ENCODE measurements at regions not wholly inside any gene's neighbourhood (a gene's known extent, or its start where the extent isn't known, plus 50 kb on each side); places are given as distances from the start of the nearest gene placed in this dataset.

DNA sequence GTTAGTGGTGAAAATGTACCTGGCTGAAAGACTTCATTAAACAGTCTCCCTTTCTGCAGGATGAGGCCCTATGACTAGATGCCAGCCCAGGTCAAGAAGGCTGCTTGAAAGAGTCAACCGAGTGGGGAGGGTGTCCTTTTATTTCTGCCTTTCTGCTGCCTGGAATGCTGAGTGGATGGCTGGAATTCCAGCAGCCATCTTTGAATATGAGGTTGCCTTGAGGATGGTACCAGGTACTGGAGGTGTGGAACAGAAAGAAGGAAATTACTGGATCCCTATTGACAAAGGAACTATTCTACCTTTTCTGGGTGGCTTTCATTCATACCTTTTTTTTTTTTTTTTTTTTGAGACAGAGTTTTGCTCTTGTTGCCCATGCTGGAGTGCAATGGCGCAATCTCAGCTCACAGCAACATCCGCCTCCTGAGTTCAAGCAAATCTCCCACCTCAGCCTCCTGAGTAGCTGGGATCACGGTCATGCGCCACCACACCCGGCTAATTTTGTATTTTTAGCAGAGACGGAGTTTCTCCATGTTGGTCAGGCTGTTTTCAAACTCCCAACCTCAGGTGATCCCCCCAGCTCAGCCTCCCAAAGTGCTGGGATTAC, 89.5 kb upstream of the SLC22A11 start:
- Histone ChIP-seq H3K36me3 (ENCODE audit: insufficient read depth, low read length) (no peaks in the 10 kb centered on the region), H3K4me3 (ENCODE audit: low read length) (no peak overlapping the region), H3K4me1 (ENCODE audit: insufficient read depth, low read length) (peaks cover 4% of the 10 kb centered on the region), H3K27ac (ENCODE audit: low read depth, low read length) (no peak overlapping the region), H3K27me3 (ENCODE audit: insufficient read depth, low read length, poor library complexity, severe bottlenecking) (no peaks in the 10 kb centered on the region), H3K9me3 (ENCODE audit: low read length) (no peaks in the 10 kb centered on the region)
- DNase-seq, result no peak
- Mint-ChIP-seq H3K4me1 (peaks cover 0 to 5% (median 0%) of the 10 kb centered on the region in 3 donors), H3K4me3 (no peak overlapping the region), H3K27me3 (peaks cover 12 to 21% of the 10 kb centered on the region in 2 donors), H3K9me3 (peaks cover 0 to 3% (median 0%) of the 10 kb centered on the region in 5 donors), H3K36me3 (no peaks in the 10 kb centered on the region), H3K27ac (peak overlapping the region in 1 of 8 donors; percentile 29)
- POLR2A ChIA-PET, result interaction anchor here (0.7 kb wide), 1 partner anchor 1401 kb away, joined by 4 read pairs; no protein-coding TSS in a partner anchor
- CTCF ChIA-PET, result interaction anchor here (0.9 kb wide), 1 partner anchor 17 kb away, joined by 5 read pairs; no protein-coding TSS in a partner anchor

DNA sequence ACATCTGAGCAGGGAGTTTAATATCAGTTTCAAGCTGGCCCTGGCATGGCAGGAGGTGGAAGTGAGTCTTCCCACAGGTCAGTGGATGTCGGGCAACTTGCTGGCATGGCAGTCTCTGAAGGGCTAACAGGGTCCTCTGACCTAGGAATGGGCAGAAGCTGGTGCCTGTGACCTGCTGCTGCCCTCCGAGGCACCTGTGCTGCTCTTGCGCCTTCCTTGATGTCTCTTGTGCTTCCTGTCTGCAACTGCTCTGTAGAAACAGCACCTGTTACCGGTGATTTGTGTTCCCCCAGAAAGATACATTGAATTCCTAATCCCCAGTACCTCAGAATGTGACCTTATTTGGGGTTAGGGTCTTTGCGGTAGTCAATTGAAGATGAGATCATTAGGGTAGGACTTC, 86.5 kb upstream of the SLC22A11 start:
- CTCF ChIA-PET, result interaction anchor here (1.6 kb wide), 1 partner anchor 19 kb away, joined by 5 read pairs; no protein-coding TSS in a partner anchor
- H3K36me3 Mint-ChIP-seq, result no peaks in the 10 kb centered on the region
- H3K27ac Mint-ChIP-seq, result no peak overlapping the region

DNA sequence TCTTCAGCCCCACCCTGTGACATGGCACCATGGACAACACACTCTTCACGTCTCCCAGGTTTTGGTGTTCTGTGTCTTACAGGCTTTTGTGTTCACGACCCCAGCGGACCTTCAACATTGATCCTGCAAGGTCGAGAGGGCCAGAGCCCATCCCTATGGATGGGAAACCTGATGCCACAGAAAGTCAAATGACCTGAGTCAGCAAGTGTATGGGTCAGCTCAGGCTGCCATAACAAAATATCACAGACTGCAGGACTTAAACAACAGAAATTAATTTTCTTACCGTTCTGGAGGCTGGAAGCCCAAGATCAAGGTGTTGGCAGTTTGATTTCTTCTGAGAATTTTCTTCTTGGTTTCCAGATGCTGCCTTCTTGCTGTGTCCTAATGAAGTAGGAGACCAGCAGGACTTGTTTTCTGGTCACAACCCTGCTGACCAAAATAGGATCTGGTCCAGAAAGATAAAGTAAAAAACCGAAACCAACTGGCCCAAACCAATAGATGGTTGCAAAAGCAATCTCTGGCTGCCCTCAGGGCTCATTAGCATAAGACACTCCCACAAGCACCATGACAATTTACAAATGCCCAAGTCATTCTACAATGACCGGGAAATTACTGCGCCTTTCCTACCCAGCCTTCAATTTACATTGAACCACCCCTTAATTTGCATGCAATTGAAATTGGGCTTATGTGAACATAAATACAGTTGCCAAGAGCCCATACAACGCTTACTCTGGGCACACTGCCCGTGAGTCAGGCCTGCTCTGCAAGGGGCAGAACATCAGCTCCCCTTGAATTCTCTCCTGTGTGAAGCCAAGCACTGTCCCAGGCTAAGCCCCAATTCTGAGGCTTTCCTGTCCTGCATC, 82.9 kb upstream of the SLC22A11 start:
- Histone ChIP-seq H3K27ac (ENCODE audit: low read depth, low read length) (no peak overlapping the region), H3K27me3 (ENCODE audit: insufficient read depth, low read length, poor library complexity, severe bottlenecking) (no peaks in the 10 kb centered on the region), H3K9me3 (ENCODE audit: low read length) (no peaks in the 10 kb centered on the region), H3K4me1 (ENCODE audit: insufficient read depth, low read length) (peaks cover 4% of the 10 kb centered on the region), H3K4me3 (ENCODE audit: low read length) (no peak overlapping the region), H3K36me3 (ENCODE audit: insufficient read depth, low read length) (no peaks in the 10 kb centered on the region)
- peak overlapping the region in 1 of 8 donors; percentile 54 for H3K27ac Mint-ChIP-seq
- no peaks in the 10 kb centered on the region for H3K36me3 Mint-ChIP-seq
- peaks cover 0 to 5% (median 0%) of the 10 kb centered on the region in 3 donors for H3K4me1 Mint-ChIP-seq
- H3K4me3 Mint-ChIP-seq, result no peak overlapping the region
- peaks cover 24 to 50% of the 10 kb centered on the region in 2 donors for H3K27me3 Mint-ChIP-seq
- H3K9me3 Mint-ChIP-seq, result peaks cover 0 to 3% (median 0%) of the 10 kb centered on the region in 5 donors
- CTCF ChIA-PET, result no interaction called here
- POLR2A ChIA-PET, result no interaction called here
- DNase-seq, result no peak

More for the DNA sequence above, 86.5 kb upstream of the SLC22A11 start:
- POLR2A ChIA-PET, result no interaction called here
- H3K4me1 Mint-ChIP-seq, result peaks cover 0 to 5% (median 0%) of the 10 kb centered on the region in 3 donors
- Histone ChIP-seq H3K9me3 (ENCODE audit: low read length) (no peaks in the 10 kb centered on the region), H3K27me3 (ENCODE audit: insufficient read depth, low read length, poor library complexity, severe bottlenecking) (no peaks in the 10 kb centered on the region), H3K4me3 (ENCODE audit: low read length) (no peak overlapping the region), H3K4me1 (ENCODE audit: insufficient read depth, low read length) (peaks cover 4% of the 10 kb centered on the region), H3K27ac (ENCODE audit: low read depth, low read length) (no peak overlapping the region), H3K36me3 (ENCODE audit: insufficient read depth, low read length) (no peaks in the 10 kb centered on the region)
- H3K4me3 Mint-ChIP-seq, result no peak overlapping the region
- H3K9me3 Mint-ChIP-seq, result peaks cover 0 to 3% (median 0%) of the 10 kb centered on the region in 5 donors
- peaks cover 12 to 37% of the 10 kb centered on the region in 2 donors for H3K27me3 Mint-ChIP-seq
- no peak for DNase-seq

DNA sequence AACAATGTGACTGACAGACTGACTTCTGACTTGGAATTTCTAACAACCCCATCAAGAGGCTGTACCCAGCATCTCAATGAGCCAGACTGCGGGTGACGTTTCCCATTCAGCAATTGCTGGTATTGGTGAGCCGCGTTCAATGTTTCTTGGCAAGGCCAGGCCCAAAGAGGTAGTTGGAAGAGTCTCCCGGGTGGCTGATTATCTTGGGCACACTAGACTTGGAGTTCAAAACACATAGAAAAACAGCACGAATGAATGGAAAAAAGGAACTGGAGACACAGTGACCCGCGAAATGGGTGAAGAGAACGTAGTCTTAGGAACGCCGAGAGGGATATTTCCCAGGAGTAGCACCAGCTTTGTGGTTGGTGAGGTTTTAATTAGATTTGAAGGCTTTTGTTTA, 81.1 kb upstream of the SLC22A11 start:
- POLR2A ChIA-PET, result no interaction called here
- H3K4me1 Mint-ChIP-seq, result no peaks in the 10 kb centered on the region
- no peaks in the 10 kb centered on the region for H3K9me3 ChIP-seq (ENCODE audit: low read length)
- peak overlapping the region in 1 of 8 donors; percentile 23 for H3K27ac Mint-ChIP-seq
- H3K4me3 ChIP-seq (ENCODE audit: low read length), result no peak overlapping the region
- H3K27me3 ChIP-seq (ENCODE audit: insufficient read depth, low read length, poor library complexity, severe bottlenecking), result no peaks in the 10 kb centered on the region
- H3K36me3 Mint-ChIP-seq, result no peaks in the 10 kb centered on the region
- DNase-seq, result no peak
- no peaks in the 10 kb centered on the region for H3K36me3 ChIP-seq (ENCODE audit: insufficient read depth, low read length)
- H3K27ac ChIP-seq (ENCODE audit: low read depth, low read length), result no peak overlapping the region
- peaks cover under 1% of the 10 kb centered on the region for H3K4me1 ChIP-seq (ENCODE audit: insufficient read depth, low read length)
- H3K27me3 Mint-ChIP-seq, result peaks cover 14 to 46% of the 10 kb centered on the region in 2 donors
- no peak overlapping the region for H3K4me3 Mint-ChIP-seq
- CTCF ChIA-PET, result no interaction called here
- peaks cover 0 to 3% (median 2%) of the 10 kb centered on the region in 5 donors for H3K9me3 Mint-ChIP-seq

DNA sequence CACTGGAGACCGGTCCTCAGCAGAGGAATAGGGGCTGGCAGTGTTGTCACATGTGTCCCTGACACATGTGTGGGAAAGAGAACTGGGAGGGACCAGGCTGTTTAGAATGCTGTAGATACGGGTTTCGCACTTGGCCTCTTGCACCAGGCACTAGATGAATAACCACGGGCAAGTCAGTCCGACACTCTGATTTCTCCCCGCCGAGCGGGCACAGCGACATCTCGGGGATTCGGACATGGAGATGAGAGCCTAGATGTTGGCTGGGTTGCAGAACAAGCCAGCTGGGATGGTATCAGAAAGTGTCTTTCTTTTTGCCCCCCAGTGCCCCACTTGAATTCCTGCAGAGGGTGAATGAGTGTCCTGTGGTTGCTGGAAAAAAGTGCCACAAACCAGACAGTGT, 80.6 kb upstream of the SLC22A11 start:
- Histone ChIP-seq H3K9me3 (ENCODE audit: low read length) (no peaks in the 10 kb centered on the region), H3K27me3 (ENCODE audit: insufficient read depth, low read length, poor library complexity, severe bottlenecking) (no peaks in the 10 kb centered on the region), H3K4me1 (ENCODE audit: insufficient read depth, low read length) (no peaks in the 10 kb centered on the region), H3K4me3 (ENCODE audit: low read length) (no peak overlapping the region), H3K36me3 (ENCODE audit: insufficient read depth, low read length) (no peaks in the 10 kb centered on the region), H3K27ac (ENCODE audit: low read depth, low read length) (no peak overlapping the region)
- Mint-ChIP-seq H3K27me3 (peaks cover 14 to 51% of the 10 kb centered on the region in 2 donors), H3K27ac (no peak overlapping the region), H3K36me3 (no peaks in the 10 kb centered on the region), H3K4me3 (no peak overlapping the region), H3K9me3 (peaks cover 0 to 3% (median 2%) of the 10 kb centered on the region in 5 donors), H3K4me1 (no peaks in the 10 kb centered on the region)
- POLR2A ChIA-PET, result no interaction called here
- CTCF ChIA-PET, result no interaction called here
- no peak for DNase-seq

DNA sequence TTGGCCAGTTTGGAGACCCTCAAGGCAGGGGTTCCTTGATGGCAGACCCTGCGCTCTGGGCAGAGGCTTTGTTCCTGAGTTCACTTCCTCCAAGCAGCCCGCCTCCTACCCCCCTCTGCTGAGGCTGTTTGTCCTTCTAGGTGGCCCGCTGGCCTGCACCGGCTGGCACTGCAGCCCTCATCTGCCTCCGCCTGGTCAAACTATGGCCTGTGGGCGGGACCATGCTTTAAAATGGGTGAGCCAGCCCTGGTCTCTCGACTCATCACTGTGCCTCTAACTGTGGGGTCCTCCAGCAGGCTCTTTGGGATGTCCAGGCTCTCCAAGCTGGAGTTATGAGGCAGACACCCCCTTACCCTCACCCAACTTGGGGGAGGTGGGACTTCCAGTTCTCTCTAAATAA, 78.9 kb upstream of the SLC22A11 start:
- peak overlapping the region in 1 of 8 donors; percentile 65 for H3K27ac Mint-ChIP-seq
- H3K9me3 Mint-ChIP-seq, result peaks cover 0 to 2% (median 0%) of the 10 kb centered on the region in 5 donors
- ChIA-PET POLR2A (no interaction called here), CTCF (no interaction called here)
- no peaks in the 10 kb centered on the region for H3K27me3 ChIP-seq (ENCODE audit: insufficient read depth, low read length, poor library complexity, severe bottlenecking)
- no peak overlapping the region for H3K27ac ChIP-seq (ENCODE audit: low read depth, low read length)
- H3K4me3 Mint-ChIP-seq, result no peak overlapping the region
- H3K4me1 Mint-ChIP-seq, result no peaks in the 10 kb centered on the region
- H3K9me3 ChIP-seq (ENCODE audit: low read length), result no peaks in the 10 kb centered on the region
- no peaks in the 10 kb centered on the region for H3K4me1 ChIP-seq (ENCODE audit: insufficient read depth, low read length)
- H3K36me3 Mint-ChIP-seq, result no peaks in the 10 kb centered on the region
- H3K4me3 ChIP-seq (ENCODE audit: low read length), result no peak overlapping the region
- no peak for DNase-seq
- no peaks in the 10 kb centered on the region for H3K36me3 ChIP-seq (ENCODE audit: insufficient read depth, low read length)
- peaks cover 15 to 57% of the 10 kb centered on the region in 2 donors for H3K27me3 Mint-ChIP-seq

DNA sequence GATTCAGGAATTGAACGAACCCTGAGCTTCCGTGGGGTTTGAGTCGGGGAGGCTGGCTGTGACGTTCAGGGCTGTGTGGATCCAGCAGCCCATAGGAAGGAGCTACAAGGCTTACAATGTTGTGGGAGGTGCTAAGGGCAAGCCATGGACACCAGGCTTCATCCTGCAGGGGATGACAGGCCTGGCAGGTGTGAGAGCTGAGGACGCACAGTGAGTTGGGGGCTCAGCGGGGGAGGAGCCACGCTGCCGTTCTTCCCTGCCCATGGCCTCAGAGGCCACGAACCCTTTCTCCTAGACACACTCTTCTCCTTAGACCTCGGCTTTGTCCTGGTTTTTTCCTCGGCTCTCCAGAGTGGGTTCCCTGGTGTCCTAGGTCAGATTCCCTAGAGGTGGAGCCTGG, 78.1 kb upstream of the SLC22A11 start:
- CTCF ChIA-PET, result no interaction called here
- no peaks in the 10 kb centered on the region for H3K27me3 ChIP-seq (ENCODE audit: insufficient read depth, low read length, poor library complexity, severe bottlenecking)
- H3K36me3 Mint-ChIP-seq, result no peaks in the 10 kb centered on the region
- peaks cover 0 to 2% (median 0%) of the 10 kb centered on the region in 5 donors for H3K9me3 Mint-ChIP-seq
- POLR2A ChIA-PET, result no interaction called here
- H3K4me1 Mint-ChIP-seq, result no peaks in the 10 kb centered on the region
- H3K27ac Mint-ChIP-seq, result no peak overlapping the region
- no peaks in the 10 kb centered on the region for H3K4me1 ChIP-seq (ENCODE audit: insufficient read depth, low read length)
- no peak overlapping the region for H3K27ac ChIP-seq (ENCODE audit: low read depth, low read length)
- no peak for DNase-seq
- H3K27me3 Mint-ChIP-seq, result peaks cover 15 to 61% of the 10 kb centered on the region in 2 donors
- no peak overlapping the region for H3K4me3 ChIP-seq (ENCODE audit: low read length)
- H3K36me3 ChIP-seq (ENCODE audit: insufficient read depth, low read length), result no peaks in the 10 kb centered on the region
- H3K4me3 Mint-ChIP-seq, result no peak overlapping the region
- no peaks in the 10 kb centered on the region for H3K9me3 ChIP-seq (ENCODE audit: low read length)

DNA sequence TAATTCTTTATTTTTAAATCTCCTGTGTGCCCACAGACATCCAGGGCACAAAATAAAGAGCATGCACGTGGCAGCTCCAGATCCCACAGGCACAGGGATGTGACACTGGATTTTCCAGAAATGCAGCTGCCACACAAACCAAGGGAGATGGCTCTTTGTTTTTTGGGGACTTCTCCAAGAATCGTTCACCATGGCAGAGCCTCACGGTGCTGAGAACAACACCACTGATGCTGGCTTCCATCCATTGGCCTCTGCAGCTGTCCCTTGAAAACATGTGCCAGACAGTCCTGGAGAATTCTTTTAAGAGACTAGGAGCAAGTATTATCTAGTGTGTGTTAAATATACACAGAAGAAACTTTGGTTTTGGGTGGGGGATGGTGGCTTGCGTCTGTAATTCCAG, 73.2 kb upstream of the SLC22A11 start:
- CTCF ChIA-PET, result no interaction called here
- no peaks in the 10 kb centered on the region for H3K36me3 Mint-ChIP-seq
- Histone ChIP-seq H3K27ac (ENCODE audit: low read depth, low read length) (no peak overlapping the region), H3K4me1 (ENCODE audit: insufficient read depth, low read length) (no peaks in the 10 kb centered on the region), H3K36me3 (ENCODE audit: insufficient read depth, low read length) (no peaks in the 10 kb centered on the region), H3K9me3 (ENCODE audit: low read length) (no peaks in the 10 kb centered on the region), H3K4me3 (ENCODE audit: low read length) (no peak overlapping the region), H3K27me3 (ENCODE audit: insufficient read depth, low read length, poor library complexity, severe bottlenecking) (no peaks in the 10 kb centered on the region)
- DNase-seq, result no peak
- peaks cover 12 to 63% of the 10 kb centered on the region in 2 donors for H3K27me3 Mint-ChIP-seq
- no peak overlapping the region for H3K4me3 Mint-ChIP-seq
- H3K4me1 Mint-ChIP-seq, result no peaks in the 10 kb centered on the region
- H3K27ac Mint-ChIP-seq, result no peak overlapping the region
- peaks cover 0 to 2% (median 0%) of the 10 kb centered on the region in 5 donors for H3K9me3 Mint-ChIP-seq
- POLR2A ChIA-PET, result no interaction called here

Data from CD8-positive, alpha-beta memory T cell (primary cell).